Renal cortex interstitium (tissue), 11 donors: ENCODE measurements at regions not wholly inside any gene's neighbourhood (a gene's known extent, or its start where the extent isn't known, plus 50 kb on each side); places are given as distances from the start of the nearest gene placed in this dataset.

Source experiments
- DNase-seq, 11 donors: peaks; one replicate each; pipeline ENCODE4 v3.0.0-alpha.2; 2013; ENCODE audit warnings: low read depth in 9 of 11, low spot score in 4 of 11; ENCODE audit errors: extremely low read depth in 1 of 11

- no peak for DNase-seq
These were observed 88.4 kb upstream of the GALNT15 start for GRCh38 chr3:16085884-16086608.

- no peak for DNase-seq
These were observed 87.8 kb upstream of the GALNT15 start for GRCh38 chr3:16086690-16087089.

- no peak for DNase-seq
These were observed 86.0 kb upstream of the GALNT15 start for GRCh38 chr3:16088496-16088895.

GRCh38 chr3:16089521-16089920, 85.0 kb upstream of the GALNT15 start:
- DNase-seq = no peak

GRCh38 chr3:16090024-16090423, 84.5 kb upstream of the GALNT15 start:
- DNase-seq = no peak

GRCh38 chr3:16090706-16091105, 83.8 kb upstream of the GALNT15 start:
- DNase-seq = no peak

- DNase-seq = no peak
These were observed 81.6 kb upstream of the GALNT15 start for GRCh38 chr3:16092923-16093322.

- no peak for DNase-seq
These were observed 72.9 kb upstream of the GALNT15 start for GRCh38 chr3:16101295-16102186.

- no peak for DNase-seq
These were observed 72.3 kb upstream of the GALNT15 start for GRCh38 chr3:16102187-16102561.

GRCh38 chr3:16102905-16103364, 71.5 kb upstream of the GALNT15 start:
- no peak for DNase-seq

- DNase-seq = no peak
These were observed 71.0 kb upstream of the GALNT15 start for GRCh38 chr3:16103472-16103871.

GRCh38 chr3:16104156-16104555, 70.3 kb upstream of the GALNT15 start:
- no peak for DNase-seq

- DNase-seq = no peak
These were observed 68.4 kb upstream of the GALNT15 start for GRCh38 chr3:16106050-16106449.

- DNase-seq = no peak
These were observed 66.1 kb upstream of the GALNT15 start for GRCh38 chr3:16108424-16108823.

- DNase-seq = no peak
These were observed 64.6 kb upstream of the GALNT15 start for GRCh38 chr3:16109929-16110328.

- DNase-seq = no peak
These were observed 61.5 kb upstream of the GALNT15 start for GRCh38 chr3:16112910-16113504.

GRCh38 chr3:16113704-16114103, 60.8 kb upstream of the GALNT15 start:
- no peak for DNase-seq

GRCh38 chr3:16114429-16114828, 60.1 kb upstream of the GALNT15 start:
- DNase-seq = no peak

GRCh38 chr3:16114930-16115329, 59.5 kb upstream of the GALNT15 start:
- no peak for DNase-seq

GRCh38 chr3:16118396-16118795, 56.1 kb upstream of the GALNT15 start:
- no peak for DNase-seq
